ENCODE measurements at regions not wholly inside any gene's neighbourhood (a gene's known extent, or its start where the extent isn't known, plus 50 kb on each side); places are given as distances from the start of the nearest gene placed in this dataset.

GRCh38 chr1:90593312-90593711, 123.8 kb downstream of the BARHL2 start:
- peaks cover 7% of the 10 kb centered on the region for H3K9me3 ChIP-seq (ENCODE audit: low read length)
- intact Hi-C loops (cut with micrococcal nuclease; ENCODE audit: unreplicated experiment) = no loop called here
- DNase-seq (ENCODE audit: low spot score) (no peak), FAIRE-seq (no peak), ATAC-seq (no peak)
- H2AFZ ChIP-seq (ENCODE audit: low read length) = no peak overlapping the region
- H3K9ac ChIP-seq (ENCODE audit: insufficient read depth, low read depth, low read length) = no peak overlapping the region
- TF ChIP-seq NFYC (CRISPR knock-in tag; IDR thresholded peaks at IDR 0.05) (no peak), ZNF282 (IDR thresholded peaks at IDR 0.05; ENCODE audit: partially characterized antibody) (no peak), CREB3 (CRISPR knock-in tag; IDR thresholded peaks at IDR 0.05) (no peak), WIZ (CRISPR knock-in tag; IDR thresholded peaks at IDR 0.05) (no peak), ZFYVE20 (CRISPR knock-in tag; IDR thresholded peaks at IDR 0.05; ENCODE audit: borderline replicate concordance, low read depth) (no peak), ZNF18 (CRISPR knock-in tag; IDR thresholded peaks at IDR 0.05; ENCODE audit: insufficient replicate concordance) (no peak), IRX3 (CRISPR knock-in tag; IDR thresholded peaks at IDR 0.05; ENCODE audit: borderline replicate concordance, low read depth) (no peak), MYPOP (CRISPR knock-in tag; IDR thresholded peaks at IDR 0.05) (no peak), SKIL (CRISPR knock-in tag; IDR thresholded peaks at IDR 0.05; ENCODE audit: borderline replicate concordance) (no peak), AHR (CRISPR knock-in tag; IDR thresholded peaks at IDR 0.05) (no peak), MIER3 (CRISPR knock-in tag; IDR thresholded peaks at IDR 0.05; ENCODE audit: borderline replicate concordance) (no peak), STAT5B (CRISPR knock-in tag; IDR thresholded peaks at IDR 0.05) (no peak), ZNF274 (CRISPR knock-in tag; IDR thresholded peaks at IDR 0.05) (no peak)
- no peak overlapping the region for H3K4me2 ChIP-seq (ENCODE audit: low read depth, low read length)
- H3K4me3 ChIP-seq (replicated peaks in 1 of 3; ENCODE audit: insufficient read depth in 1 of 3, low read depth in 2 of 3, low read length in 3 of 3) = no peak overlapping the region
- CTCF ChIA-PET (ENCODE audit: low intra/inter-chr PET ratio, low total read pairs) = no interaction called here
- in situ Hi-C loops (cut with HindIII; ENCODE audit: extremely low pct_ligation_motif_present, low pct_unique_long_range_greater_than_20kb) = no loop called here
- no peaks in the 10 kb centered on the region for H4K20me1 ChIP-seq (ENCODE audit: insufficient read depth, low read length)
- no peaks in the 10 kb centered on the region for H3K36me3 ChIP-seq (replicated peaks in 1 of 2; ENCODE audit: control insufficient read depth in 1 of 2, insufficient read depth in 2 of 2, low read length in 2 of 2)
- no TSS peak for BruUV-seq (replicated peaks)
- H3K4me1 ChIP-seq (ENCODE audit: insufficient read depth, low read length) = no peaks in the 10 kb centered on the region
- no peaks in the 10 kb centered on the region; a peak in 1 of 5 replicates for H3K27me3 ChIP-seq (ENCODE audit: control insufficient read depth in 1 of 2, insufficient read depth in 2 of 2, low read length in 2 of 2)
- H3K79me2 ChIP-seq (ENCODE audit: insufficient read depth, low read length) = no peaks in the 10 kb centered on the region
- no peak overlapping the region for H3K27ac ChIP-seq (ENCODE audit: extremely low read length, insufficient read depth, low read length)
- POLR2A ChIA-PET = no interaction called here

Measured in HepG2 (cell line).